H1 (cell line): ENCODE measurements at regions not wholly inside any gene's neighbourhood (a gene's known extent, or its start where the extent isn't known, plus 50 kb on each side); places are given as distances from the start of the nearest gene placed in this dataset.

Experiments used
- CTCF ChIA-PET: fragments of 300-600 bp; sonication (Branson Sonifier 250); formaldehyde crosslinking; loops from one replicate; lab custom pipeline; 2021; ENCODE audit not compliant: partially characterized antibody; lab: Charles Lee
- POLR2A ChIA-PET: fragments of 300-600 bp; sonication (Branson Sonifier 250); formaldehyde crosslinking; loops from one replicate; lab custom pipeline; 2021; ENCODE audit warnings: inconsistent platforms; ENCODE audit not compliant: partially characterized antibody; lab: Charles Lee
- DNase-seq, 2 experiments: peaks; one replicate each; pipeline versions ENCODE4 v3.0.0 to v3.0.0-alpha.2; 2010 to 2022; ENCODE audit warnings: low spot score in 2 of 2, low read depth in 1 of 2, mixed read lengths in 1 of 2
- FAIRE-seq: peaks from 2 replicates; lab custom pipeline; 2011; peaks lifted over from hg19 to GRCh38; lab: Jason Lieb, UNC
- H2AFZ ChIP-seq: 2 replicates; pipeline ENCODE4 v1.8.1; 2012; ENCODE audit warnings: low read length, inconsistent platforms
- H2AK5ac ChIP-seq: 2 replicates; pipeline ENCODE4 v1.6.1; 2013; ENCODE audit warnings: low read depth, low read length
- H2BK120ac ChIP-seq: replicated peaks from 2 replicates; pipeline ENCODE3; 2013; ENCODE audit warnings: low read depth, low read length, inconsistent platforms
- H2BK12ac ChIP-seq: 2 replicates; pipeline ENCODE4 v1.6.1; 2013; ENCODE audit warnings: low read depth, low read length
- H2BK15ac ChIP-seq: 2 replicates; pipeline ENCODE4 v1.6.1; 2013; ENCODE audit warnings: low read length
- H2BK20ac ChIP-seq: 2 replicates; pipeline ENCODE4 v1.6.1; 2013; ENCODE audit warnings: low read length
- H2BK5ac ChIP-seq: 2 replicates; pipeline ENCODE4 v1.6.1; 2013; ENCODE audit warnings: low read depth, low read length
- H3K14ac ChIP-seq: 2 replicates; pipeline ENCODE4 v1.6.1; 2013; ENCODE audit warnings: inconsistent platforms; ENCODE audit not compliant: insufficient read length
- H3K18ac ChIP-seq: 2 replicates; pipeline ENCODE4 v1.6.1; 2013; ENCODE audit warnings: low read length; ENCODE audit errors: extremely low read depth
- H3K23ac ChIP-seq: 2 replicates; pipeline ENCODE4 v1.6.1; 2013; ENCODE audit warnings: inconsistent platforms; ENCODE audit not compliant: insufficient read length
- H3K23me2 ChIP-seq: 2 replicates; pipeline ENCODE4 v1.6.1; 2013; ENCODE audit warnings: low read depth, low read length
- H3K27ac ChIP-seq: 2 replicates; pipeline ENCODE4 v1.6.1; 2011; ENCODE audit warnings: low read depth, low read length, inconsistent platforms
- H3K27me3 ChIP-seq, 4 experiments: replicated peaks in 1 of 4; 1 replicate in 1 of 4; 2 replicates in 3 of 4; pipeline versions ENCODE4 v1.6.1 to v1.8.1; 2011 to 2013; ENCODE audit warnings: low read length in 3 of 4, mild to moderate bottlenecking in 3 of 4, inconsistent platforms in 2 of 4, mixed read lengths in 2 of 4, moderate library complexity in 1 of 4; ENCODE audit not compliant: control insufficient read depth in 3 of 4, insufficient read depth in 3 of 4; ENCODE audit errors: extremely low read depth in 1 of 4
- H3K36me3 ChIP-seq, 4 experiments: 2 replicates each; pipeline versions ENCODE4 v1.6.1 to v1.8.1; 2011 to 2013; ENCODE audit warnings: mild to moderate bottlenecking in 4 of 4, low read length in 3 of 4, moderate library complexity in 2 of 4, control low read depth in 1 of 4, inconsistent platforms in 1 of 4; ENCODE audit not compliant: insufficient read depth in 4 of 4, control insufficient read depth in 2 of 4
- H3K4ac ChIP-seq: replicated peaks from 2 replicates; pipeline ENCODE3; 2013; ENCODE audit warnings: low read length, low read depth, mixed read lengths, inconsistent platforms; ENCODE audit not compliant: insufficient read length
- H3K4me1 ChIP-seq, 4 experiments: replicated peaks in 1 of 4; 1 replicate in 1 of 4; 2 replicates in 3 of 4; pipeline versions ENCODE4 v1.6.1 to v1.8.1; 2011 to 2013; ENCODE audit warnings: low read length in 3 of 4, inconsistent platforms in 2 of 4, mixed read lengths in 1 of 4; ENCODE audit not compliant: insufficient read depth in 4 of 4, control insufficient read depth in 3 of 4
- H3K4me2 ChIP-seq, 2 experiments: 2 replicates each; pipeline versions ENCODE4 v1.6.1 to v1.8.1; 2011 to 2013; ENCODE audit warnings: low read depth in 2 of 2, low read length in 2 of 2, control low read depth in 1 of 2, inconsistent platforms in 1 of 2, mild to moderate bottlenecking in 1 of 2; ENCODE audit not compliant: insufficient read depth in 1 of 2
- H3K4me3 ChIP-seq, 4 experiments: fragments of 200-600, 300-600 bp in 1 of 4; sonication (generic), shearing (Covaris generic), sonication (Bioruptor Twin) in 1 of 4; 2 replicates each; pipeline versions ENCODE4 v1.5.1 to v1.8.1; 2011 to 2016; ENCODE audit warnings: low read length in 4 of 4, low read depth in 3 of 4, control low read depth in 2 of 4, inconsistent platforms in 2 of 4, mild to moderate bottlenecking in 2 of 4, mixed read lengths in 1 of 4, moderate library complexity in 1 of 4; ENCODE audit not compliant: insufficient read depth in 2 of 4; ENCODE audit errors: extremely low read depth in 1 of 4
- H3K56ac ChIP-seq: replicated peaks from 2 replicates; pipeline ENCODE3; 2013; ENCODE audit warnings: low read depth, mild to moderate bottlenecking, mixed read lengths, low read length, inconsistent platforms; ENCODE audit not compliant: insufficient read length
- H3K79me1 ChIP-seq: 2 replicates; pipeline ENCODE4 v1.6.1; 2013; ENCODE audit warnings: low read depth, low read length, control low read depth
- H3K79me2 ChIP-seq, 2 experiments: 2 replicates each; pipeline versions ENCODE4 v1.6.1 to v1.8.1; 2012 to 2013; ENCODE audit warnings: low read length in 2 of 2, mild to moderate bottlenecking in 2 of 2, inconsistent platforms in 1 of 2; ENCODE audit not compliant: insufficient read depth in 2 of 2, control insufficient read depth in 1 of 2
- H3K9ac ChIP-seq, 4 experiments: replicated peaks in 1 of 4; 1 replicate in 1 of 4; 2 replicates in 3 of 4; pipeline versions ENCODE4 v1.6.1 to v1.8.1; 2011 to 2013; ENCODE audit warnings: low read depth in 3 of 4, low read length in 3 of 4, control low read depth in 2 of 4, mild to moderate bottlenecking in 2 of 4, moderate library complexity in 2 of 4, inconsistent platforms in 1 of 4; ENCODE audit errors: extremely low read depth in 1 of 4
- H3K9me3 ChIP-seq, 2 experiments: 2 replicates each; pipeline versions ENCODE4 v1.6.1 to v1.8.1; 2012 to 2013; ENCODE audit warnings: mild to moderate bottlenecking in 2 of 2, moderate library complexity in 2 of 2, control low read depth in 1 of 2, inconsistent platforms in 1 of 2, low read depth in 1 of 2, low read length in 1 of 2, mixed read lengths in 1 of 2; ENCODE audit not compliant: insufficient read depth in 2 of 2
- H4K20me1 ChIP-seq, 2 experiments: replicated peaks in 1 of 2; 2 replicates each; pipeline versions ENCODE3 to v1.8.1; 2011 to 2013; ENCODE audit warnings: inconsistent platforms in 2 of 2, low read length in 2 of 2, mild to moderate bottlenecking in 1 of 2; ENCODE audit not compliant: insufficient read depth in 2 of 2, control insufficient read depth in 1 of 2
- H4K5ac ChIP-seq: 2 replicates; pipeline ENCODE4 v1.6.1; 2013; ENCODE audit warnings: low read length, low read depth, mixed read lengths, inconsistent platforms; ENCODE audit not compliant: insufficient read length
- H4K8ac ChIP-seq: 2 replicates; pipeline ENCODE4 v1.8.0; 2013; ENCODE audit warnings: mild to moderate bottlenecking, moderate library complexity, low read length, inconsistent platforms; ENCODE audit not compliant: insufficient read depth; ENCODE audit errors: extremely low read depth
- H4K91ac ChIP-seq: replicated peaks from 2 replicates; pipeline ENCODE3; 2013; ENCODE audit warnings: low read length, mixed read lengths, inconsistent platforms; ENCODE audit not compliant: insufficient read length
- ATF2 ChIP-seq: IDR thresholded peaks from 2 replicates; pipeline ENCODE4 v1.6.1; 2012; ENCODE audit warnings: low read length, inconsistent platforms
- CBX5 ChIP-seq: fragments of 300-800, 300-1000 bp; sonication (generic); IDR thresholded peaks from 2 replicates; pipeline ENCODE4 v1.7.1; 2016; ENCODE audit warnings: antibody characterized with exemption, low read length, low read depth
- CHD2 ChIP-seq: IDR thresholded peaks from 2 replicates; pipeline ENCODE4 v1.6.1; 2012; ENCODE audit warnings: low read length, improper control_type of control experiment
- EZH2 ChIP-seq: fragments of 200-600 bp; sonication (generic); IDR thresholded peaks from 2 replicates; pipeline ENCODE4 v1.7.1; 2012; ENCODE audit warnings: low read depth, mild to moderate bottlenecking, moderate library complexity, low read length, inconsistent platforms; ENCODE audit not compliant: severe bottlenecking
- JUN ChIP-seq: IDR thresholded peaks from 2 replicates; pipeline ENCODE4 v1.6.1; 2011; ENCODE audit warnings: low read depth, mild to moderate bottlenecking, improper control_type of control experiment, low read length
- MAFK ChIP-seq: IDR thresholded peaks from 2 replicates; pipeline ENCODE4 v1.6.1; 2012; ENCODE audit warnings: low read depth, mild to moderate bottlenecking, improper control_type of control experiment, low read length
- RAD21 ChIP-seq, 2 experiments: IDR thresholded peaks in 1 of 2; conservative IDR thresholded peaks in 1 of 2; 2 replicates each; pipeline ENCODE4 v1.6.1; 2011; ENCODE audit warnings: low read depth in 2 of 2, low read length in 2 of 2, improper control_type of control experiment in 1 of 2, inconsistent platforms in 1 of 2, mild to moderate bottlenecking in 1 of 2, moderate library complexity in 1 of 2
- RFX5 ChIP-seq: IDR thresholded peaks from 2 replicates; pipeline ENCODE4 v1.6.1; 2011; ENCODE audit warnings: low read depth, low read length, improper control_type of control experiment, borderline replicate concordance
- RNF2 ChIP-seq: fragments of 200-900, 300-1000 bp; sonication (generic); IDR thresholded peaks from 2 replicates; pipeline ENCODE4 v1.7.1; 2016; ENCODE audit warnings: borderline replicate concordance, low read depth, mild to moderate bottlenecking, antibody characterized with exemption, low read length; ENCODE audit not compliant: poor library complexity, severe bottlenecking; ENCODE audit errors: missing control alignments
- SRF ChIP-seq: IDR thresholded peaks from 2 replicates; pipeline ENCODE4 v1.6.1; 2011; ENCODE audit warnings: mild to moderate bottlenecking, low read depth, low read length, moderate library complexity
- WGBS, 2 experiments: shearing (Covaris generic) in 1 of 2; methylation state at CpG; one replicate each; pipeline versions ENCODE4 v1.1.6 to v1.1.7; 2013 to 2015; ENCODE audit warnings: low lambda C conversion rate in 2 of 2, mixed read lengths in 2 of 2, inconsistent platforms in 1 of 2, low coverage in 1 of 2, missing lambda C conversion rate in 1 of 2; ENCODE audit not compliant: insufficient replicate concordance in 2 of 2, insufficient coverage in 1 of 2, insufficient read length in 1 of 2; ENCODE audit errors: extremely low coverage in 1 of 2, missing lambda C conversion rate in 1 of 2; 5-methylcytosine and 5-hydroxymethylcytosine counted together
- TF ChIP-seq, protein P1 (sequence below): IDR thresholded peaks from 2 replicates; pipeline ENCODE4 v1.6.1; 2011; ENCODE audit warnings: low read depth, mild to moderate bottlenecking, low read length; ENCODE audit not compliant: insufficient read depth

DNA sequence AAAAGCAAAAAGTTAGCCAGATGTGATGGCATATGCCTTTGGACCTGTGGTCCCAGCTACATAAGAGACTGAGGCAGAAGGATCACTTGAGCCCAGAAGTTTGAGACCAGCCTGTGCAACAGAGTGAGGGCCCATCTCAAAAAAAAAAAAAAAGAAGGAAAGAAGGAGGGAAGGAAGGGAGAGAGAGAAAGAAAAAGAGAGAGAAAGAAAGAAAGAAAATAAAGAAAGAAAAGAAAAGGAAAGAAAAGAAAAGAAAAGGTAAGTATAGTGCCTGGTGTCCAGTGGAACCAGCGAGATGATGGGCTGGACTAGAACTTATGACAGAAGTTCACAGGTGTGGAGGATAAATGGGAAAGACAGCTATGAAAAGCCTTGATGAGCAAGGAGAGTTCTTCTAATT is 100.9 kb downstream of the QRSL1 start:
- Histone ChIP-seq H2AFZ (no peak overlapping the region), H4K8ac (no peak overlapping the region), H3K9ac (no peak overlapping the region), H2BK15ac (no peak overlapping the region; the same call in 1 of the 2 replicates), H4K20me1 (no peaks in the 10 kb centered on the region), H3K14ac (no peak overlapping the region), H2AK5ac (no peak overlapping the region), H3K4me1 (no peaks in the 10 kb centered on the region; a peak in 1 of 7 replicates), H3K9me3 (0 out of 4 replicates have a peak, but pooled peaks cover 0 to under 1% of the 10 kb centered on the region in 2 experiments), H3K27me3 (no peaks in the 10 kb centered on the region), H3K18ac (no peak overlapping the region; the same call in 1 of the 2 replicates), H3K56ac (no peak overlapping the region), H3K79me2 (no peaks in the 10 kb centered on the region), H3K27ac (no peak overlapping the region), H4K5ac (no peak overlapping the region), H3K36me3 (no peaks in the 10 kb centered on the region), H3K23me2 (peaks cover 2% of the 10 kb centered on the region), H3K4me2 (no peak overlapping the region), H2BK12ac (no peak overlapping the region), H3K4ac (no peak overlapping the region), H2BK120ac (no peak overlapping the region), H4K91ac (no peak overlapping the region), H3K4me3 (no peak overlapping the region), H3K23ac (no peak overlapping the region), H3K79me1 (no peaks in the 10 kb centered on the region), H2BK20ac (no peak overlapping the region), H2BK5ac (no peak overlapping the region)
- WGBS, 2 experiments, result 100% methylated on average over 1 of the region's 1 CpG; no CpG with 5 or more reads in 1 of the 2 experiments
- DNase-seq, result no peak
- POLR2A ChIA-PET, result no interaction called here
- FAIRE-seq, result no peak
- CTCF ChIA-PET, result interaction anchor here (1.3 to 3.0 kb wide), 2 partner anchors 15 to 18 kb away, joined by 3 to 10 read pairs; no protein-coding TSS in a partner anchor
- TF ChIP-seq, protein P1, sequence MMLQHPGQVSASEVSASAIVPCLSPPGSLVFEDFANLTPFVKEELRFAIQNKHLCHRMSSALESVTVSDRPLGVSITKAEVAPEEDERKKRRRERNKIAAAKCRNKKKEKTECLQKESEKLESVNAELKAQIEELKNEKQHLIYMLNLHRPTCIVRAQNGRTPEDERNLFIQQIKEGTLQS, result no peak
- TF ChIP-seq ATF2, result no peak
- no peak for TF ChIP-seq RAD21 (IDR thresholded peaks at IDR 0.05 in 1 of 2, conservative IDR thresholded peaks at IDR 0.05 in 1 of 2; ENCODE audit: low read depth in 2 of 2, low read length in 2 of 2)
- no peak for TF ChIP-seq RNF2
- TF ChIP-seq CHD2, result no peak
- no peak for TF ChIP-seq MAFK
- TF ChIP-seq EZH2, result no peak
- TF ChIP-seq SRF, result no peak
- no peak for TF ChIP-seq RFX5
- no peak for TF ChIP-seq CBX5
- TF ChIP-seq JUN, result no peak
